K562 (cell line): ENCODE measurements at regions not wholly inside any gene's neighbourhood (a gene's known extent, or its start where the extent isn't known, plus 50 kb on each side); places are given as distances from the start of the nearest gene placed in this dataset.

Experiments
- ATAC-seq: fragments of 200-7000 bp; cut with Tn5 transposase; 3 replicates; pipeline ENCODE4 v1.9.1; 2020; ENCODE audit warnings: moderate library complexity
- BruUV-seq: library from RNA; stranded (reverse); fragments of 400-500 nt; replicated peaks from 2 replicates; lab custom pipeline; 2021; lab: Mats Ljungman, UMichigan
- CTCF ChIA-PET: fragments of 300-600 bp; formaldehyde crosslinking; extraction: SDS; loops from one replicate; lab custom pipeline; 2021; ENCODE audit warnings: low intra/inter-chr PET ratio; lab: Yijun Ruan, JAX
- POLR2A ChIA-PET: fragments of 300-600, 350-650 bp; sonication (Branson Sonifier 250); formaldehyde crosslinking; extraction: SDS; loops from one replicate; lab custom pipeline; 2021; ENCODE audit warnings: antibody characterized with exemption, inconsistent platforms; lab: Yijun Ruan, JAX
- DNase-seq, 4 experiments: peaks; one replicate each; pipeline versions ENCODE4 v3.0.0 to v3.0.0-alpha.2; 2011 to 2018; ENCODE audit warnings: low spot score in 3 of 4, mixed read lengths in 3 of 4; ENCODE audit errors: extremely low read depth in 1 of 4
- FAIRE-seq: peaks from 2 replicates; lab custom pipeline; 2011; peaks lifted over from hg19 to GRCh38; lab: Jason Lieb, UNC
- H2AFZ ChIP-seq: 2 replicates; pipeline ENCODE4 v1.6.0; 2011; ENCODE audit warnings: low read depth, low read length, control low read depth, inconsistent platforms
- H3K27ac ChIP-seq: fragments of 200-600 bp; 3 replicates; pipeline ENCODE4 v1.8.0; 2011; ENCODE audit warnings: low read depth, mild to moderate bottlenecking, control low read depth, inconsistent platforms, low read length, moderate library complexity, mixed read lengths; ENCODE audit errors: extremely low read depth
- H3K27me3 ChIP-seq, 2 experiments: fragments of 300-600 bp in 1 of 2; 2 replicates in 1 of 2; 3 replicates in 1 of 2; pipeline versions ENCODE4 v1.6.0 to v1.8.0; 2011; ENCODE audit warnings: inconsistent platforms in 2 of 2, low read length in 2 of 2, mild to moderate bottlenecking in 1 of 2, mixed read lengths in 1 of 2, moderate library complexity in 1 of 2; ENCODE audit not compliant: control insufficient read depth in 2 of 2, insufficient read depth in 2 of 2
- H3K36me3 ChIP-seq: fragments of 300-600 bp; 3 replicates; pipeline ENCODE4 v1.8.0; 2011; ENCODE audit warnings: mild to moderate bottlenecking, low read length, inconsistent platforms; ENCODE audit not compliant: control insufficient read depth, insufficient read depth
- H3K4me1 ChIP-seq, 2 experiments: fragments of 200-600 bp in 1 of 2; replicated peaks in 1 of 2; 2 replicates in 1 of 2; 3 replicates in 1 of 2; pipeline versions ENCODE4 v1.5.1 to v1.8.0; 2011; ENCODE audit warnings: inconsistent platforms in 2 of 2, low read length in 2 of 2, mild to moderate bottlenecking in 1 of 2, mixed read lengths in 1 of 2, moderate library complexity in 1 of 2; ENCODE audit not compliant: control insufficient read depth in 2 of 2, insufficient read depth in 2 of 2
- H3K4me2 ChIP-seq: 2 replicates; pipeline ENCODE4 v1.6.1; 2011; ENCODE audit warnings: low read length, control low read depth, inconsistent platforms, mixed read lengths; ENCODE audit not compliant: insufficient read depth
- H3K4me3 ChIP-seq: fragments of 200-600 bp; sonication (generic), shearing (Covaris generic); 2 replicates; pipeline ENCODE4 v1.5.1; 2016; ENCODE audit warnings: control low read depth, inconsistent platforms
- H3K79me2 ChIP-seq: fragments of 200-600 bp; 3 replicates; pipeline ENCODE4 v1.8.0; 2011; ENCODE audit warnings: low read length, inconsistent platforms; ENCODE audit not compliant: control insufficient read depth, insufficient read depth
- H3K9ac ChIP-seq, 2 experiments: 2 replicates each; pipeline versions ENCODE4 v1.6.0 to v1.6.1; 2011; ENCODE audit warnings: low read depth in 2 of 2, low read length in 2 of 2, control low read depth in 1 of 2, inconsistent platforms in 1 of 2, mild to moderate bottlenecking in 1 of 2, mixed read lengths in 1 of 2; ENCODE audit not compliant: insufficient read depth in 1 of 2
- H3K9me1 ChIP-seq: one replicate; pipeline ENCODE4 v1.6.0; 2011; ENCODE audit warnings: inconsistent platforms, mild to moderate bottlenecking, low read length, moderate library complexity; ENCODE audit not compliant: control insufficient read depth, insufficient read depth
- H3K9me3 ChIP-seq: replicated peaks from 2 replicates; pipeline ENCODE4 v1.5.1; 2011; ENCODE audit warnings: low read depth, low read length, inconsistent platforms; ENCODE audit not compliant: control insufficient read depth, insufficient read depth
- H4K20me1 ChIP-seq: replicated peaks from 2 replicates; pipeline ENCODE4 v1.6.1; 2011; ENCODE audit warnings: low read length, inconsistent platforms, mixed read lengths; ENCODE audit not compliant: control insufficient read depth, insufficient read depth
- FOXK1 ChIP-seq: sonication (generic); formaldehyde crosslinking; IDR thresholded peaks from 2 replicates; pipeline ENCODE4 v1.8.0; 2022; ENCODE audit warnings: missing genetic modification reagents, mild to moderate bottlenecking, borderline replicate concordance
- MYBL2 ChIP-seq, 2 experiments: fragments of 450-650 bp in 1 of 2; sonication (generic) in 1 of 2; formaldehyde crosslinking in 1 of 2; IDR thresholded peaks; 2 replicates each; pipeline versions ENCODE4 v1.6.1 to v1.8.1; 2017 to 2022; ENCODE audit warnings: borderline replicate concordance in 1 of 2, inconsistent platforms in 1 of 2, low read depth in 1 of 2, mild to moderate bottlenecking in 1 of 2, missing genetic modification reagents in 1 of 2, moderate library complexity in 1 of 2
- NCOR1 ChIP-seq: fragments of 450-650 bp; IDR thresholded peaks from 2 replicates; pipeline ENCODE4 v1.6.1; 2016; ENCODE audit warnings: mild to moderate bottlenecking, moderate library complexity
- NR2C1 ChIP-seq, 2 experiments: fragments of 450-650 bp; IDR thresholded peaks; 2 replicates each; pipeline ENCODE4 v1.6.1; 2017; ENCODE audit warnings: mild to moderate bottlenecking in 2 of 2, antibody characterized with exemption in 1 of 2, inconsistent platforms in 1 of 2, missing compliant biosample characterization in 1 of 2, missing genetic modification characterization in 1 of 2
- POLR3G ChIP-seq: IDR thresholded peaks from 2 replicates; pipeline ENCODE4 v1.6.1; 2011; ENCODE audit not compliant: insufficient read length, insufficient replicate concordance; ENCODE audit errors: extremely low read depth
- PTBP1 ChIP-seq: fragments of 200-400 bp; formaldehyde crosslinking; IDR thresholded peaks from 2 replicates; pipeline ENCODE4 v1.6.1; 2017; ENCODE audit warnings: low read depth, low read length
- PYGO2 ChIP-seq: fragments of 450-650 bp; IDR thresholded peaks from 2 replicates; pipeline ENCODE4 v1.6.1; 2016; ENCODE audit warnings: mild to moderate bottlenecking, missing genetic modification characterization, moderate library complexity, missing compliant biosample characterization
- RAD51 ChIP-seq: fragments of 450-650 bp; IDR thresholded peaks from 2 replicates; pipeline ENCODE4 v1.7.1; 2016; ENCODE audit warnings: low read depth, mild to moderate bottlenecking, borderline replicate concordance
- RBM39 ChIP-seq: fragments of 200-400 bp; formaldehyde crosslinking; optimal IDR thresholded peaks from 2 replicates; pipeline ENCODE3; 2018; ENCODE audit warnings: low read depth, low read length
- SMARCA5 ChIP-seq: fragments of 450-650 bp; IDR thresholded peaks from 2 replicates; pipeline ENCODE4 v1.6.1; 2016
- STAG1 ChIP-seq: sonication (generic); formaldehyde crosslinking; IDR thresholded peaks from 2 replicates; pipeline ENCODE4 v1.5.0; 2020; ENCODE audit warnings: missing genetic modification reagents, borderline replicate concordance
- SUPT5H ChIP-seq: fragments of 450-650 bp; IDR thresholded peaks from 2 replicates; pipeline ENCODE4 v1.6.1; 2016
- ZNF146 ChIP-seq: IDR thresholded peaks from one replicate; pipeline ENCODE4 v1.6.1; 2018; ENCODE audit warnings: missing compliant biosample characterization; ENCODE audit not compliant: unreplicated experiment
- ZNF444 ChIP-seq: fragments of 250-450 bp; sonication (Bioruptor Pico); IDR thresholded peaks from 2 replicates; pipeline ENCODE4 v1.4.0; 2020; ENCODE audit warnings: mild to moderate bottlenecking, moderate library complexity
- WGBS: fragments of 100-300 bp; shearing (Covaris generic); methylation state at CpG from one replicate; pipeline ENCODE4 v1.1.6; 2016; ENCODE audit warnings: low coverage, mixed read lengths; ENCODE audit not compliant: insufficient coverage; ENCODE audit errors: missing lambda C conversion rate; 5-methylcytosine and 5-hydroxymethylcytosine counted together
- in situ Hi-C: fragments of 300-500 bp; cut with MboI; formaldehyde crosslinking; loops from 4 replicates; pipeline ENCODE4 v1.15.0; 2018; ENCODE audit warnings: inconsistent platforms, mixed read lengths
- intact Hi-C: fragments of 100-400 bp; cut with micrococcal nuclease; formaldehyde crosslinking; loops from 2 replicates; pipeline ENCODE4 v1.14.2; 2022
- TF ChIP-seq, protein P1 (sequence below): fragments of 250-450 bp; sonication (Bioruptor Pico); IDR thresholded peaks from 2 replicates; pipeline ENCODE4 v1.8.0; 2021; ENCODE audit warnings: moderate library complexity, mild to moderate bottlenecking, inconsistent platforms
- TF ChIP-seq, protein P2 (sequence below): fragments of 450-650 bp; IDR thresholded peaks from 2 replicates; pipeline ENCODE4 v1.7.0; 2016; ENCODE audit warnings: borderline replicate concordance
- TF ChIP-seq, protein P3 (sequence below): sonication (generic); formaldehyde crosslinking; IDR thresholded peaks from 2 replicates; pipeline ENCODE4 v1.8.0; 2022; ENCODE audit warnings: mild to moderate bottlenecking, missing genetic modification reagents
- TF ChIP-seq, protein P4 (sequence below): fragments of 250-450 bp; sonication (Bioruptor Pico); IDR thresholded peaks from 2 replicates; pipeline ENCODE4 v1.5.0; 2021

DNA sequence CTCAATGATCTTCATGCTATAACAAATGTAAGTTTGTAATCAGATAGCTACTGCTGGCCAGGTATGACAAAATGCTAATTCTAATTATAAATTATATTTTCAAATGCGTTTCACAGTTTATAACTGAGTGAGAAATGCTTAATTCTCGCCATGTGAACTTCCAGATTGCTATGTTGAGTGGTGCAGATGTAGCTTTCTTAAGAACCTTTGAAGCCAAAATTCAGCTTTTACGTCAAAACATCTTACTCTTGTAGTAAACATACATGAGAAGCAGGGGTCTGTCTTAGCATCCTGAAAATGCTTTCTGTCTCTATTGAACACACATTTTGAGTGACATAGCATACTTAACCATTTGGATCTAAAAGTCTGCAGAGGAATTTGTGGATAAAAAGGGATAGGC is 176.5 kb upstream of the PRICKLE1 start:
- Histone ChIP-seq H3K36me3 (no peaks in the 10 kb centered on the region), H3K4me2 (no peak overlapping the region), H4K20me1 (no peaks in the 10 kb centered on the region), H3K9me3 (no peaks in the 10 kb centered on the region), H3K9me1 (no peaks in the 10 kb centered on the region), H3K27me3 (no peaks in the 10 kb centered on the region), H3K4me3 (no peak overlapping the region), H3K27ac (no peak overlapping the region), H3K9ac (no peak overlapping the region), H2AFZ (no peak overlapping the region), H3K4me1 (no peaks in the 10 kb centered on the region), H3K79me2 (no peaks in the 10 kb centered on the region)
- TF ChIP-seq NCOR1 (no peak), PYGO2 (tag) (no peak), PTBP1 (no peak), ZNF444 (no peak), FOXK1 (CRISPR knock-in tag) (no peak), STAG1 (CRISPR knock-in tag) (no peak), SMARCA5 (no peak), NR2C1 (IDR thresholded peaks at IDR 0.05) (no peak), NR2C1 (tag; IDR thresholded peaks at IDR 0.05) (no peak), POLR3G (no peak), RBM39 (no peak), RAD51 (no peak), SUPT5H (no peak), MYBL2 (IDR thresholded peaks at IDR 0.05; ENCODE audit: low read depth) (no peak), MYBL2 (CRISPR knock-in tag; IDR thresholded peaks at IDR 0.05; ENCODE audit: borderline replicate concordance) (no peak), ZNF146 (CRISPR knock-in tag) (no peak)
- TF ChIP-seq, protein P1, sequence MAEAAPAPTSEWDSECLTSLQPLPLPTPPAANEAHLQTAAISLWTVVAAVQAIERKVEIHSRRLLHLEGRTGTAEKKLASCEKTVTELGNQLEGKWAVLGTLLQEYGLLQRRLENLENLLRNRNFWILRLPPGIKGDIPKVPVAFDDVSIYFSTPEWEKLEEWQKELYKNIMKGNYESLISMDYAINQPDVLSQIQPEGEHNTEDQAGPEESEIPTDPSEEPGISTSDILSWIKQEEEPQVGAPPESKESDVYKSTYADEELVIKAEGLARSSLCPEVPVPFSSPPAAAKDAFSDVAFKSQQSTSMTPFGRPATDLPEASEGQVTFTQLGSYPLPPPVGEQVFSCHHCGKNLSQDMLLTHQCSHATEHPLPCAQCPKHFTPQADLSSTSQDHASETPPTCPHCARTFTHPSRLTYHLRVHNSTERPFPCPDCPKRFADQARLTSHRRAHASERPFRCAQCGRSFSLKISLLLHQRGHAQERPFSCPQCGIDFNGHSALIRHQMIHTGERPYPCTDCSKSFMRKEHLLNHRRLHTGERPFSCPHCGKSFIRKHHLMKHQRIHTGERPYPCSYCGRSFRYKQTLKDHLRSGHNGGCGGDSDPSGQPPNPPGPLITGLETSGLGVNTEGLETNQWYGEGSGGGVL (CRISPR knock-in tag) = no peak
- TF ChIP-seq, protein P2, sequence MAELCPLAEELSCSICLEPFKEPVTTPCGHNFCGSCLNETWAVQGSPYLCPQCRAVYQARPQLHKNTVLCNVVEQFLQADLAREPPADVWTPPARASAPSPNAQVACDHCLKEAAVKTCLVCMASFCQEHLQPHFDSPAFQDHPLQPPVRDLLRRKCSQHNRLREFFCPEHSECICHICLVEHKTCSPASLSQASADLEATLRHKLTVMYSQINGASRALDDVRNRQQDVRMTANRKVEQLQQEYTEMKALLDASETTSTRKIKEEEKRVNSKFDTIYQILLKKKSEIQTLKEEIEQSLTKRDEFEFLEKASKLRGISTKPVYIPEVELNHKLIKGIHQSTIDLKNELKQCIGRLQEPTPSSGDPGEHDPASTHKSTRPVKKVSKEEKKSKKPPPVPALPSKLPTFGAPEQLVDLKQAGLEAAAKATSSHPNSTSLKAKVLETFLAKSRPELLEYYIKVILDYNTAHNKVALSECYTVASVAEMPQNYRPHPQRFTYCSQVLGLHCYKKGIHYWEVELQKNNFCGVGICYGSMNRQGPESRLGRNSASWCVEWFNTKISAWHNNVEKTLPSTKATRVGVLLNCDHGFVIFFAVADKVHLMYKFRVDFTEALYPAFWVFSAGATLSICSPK = no peak
- TF ChIP-seq, protein P3, sequence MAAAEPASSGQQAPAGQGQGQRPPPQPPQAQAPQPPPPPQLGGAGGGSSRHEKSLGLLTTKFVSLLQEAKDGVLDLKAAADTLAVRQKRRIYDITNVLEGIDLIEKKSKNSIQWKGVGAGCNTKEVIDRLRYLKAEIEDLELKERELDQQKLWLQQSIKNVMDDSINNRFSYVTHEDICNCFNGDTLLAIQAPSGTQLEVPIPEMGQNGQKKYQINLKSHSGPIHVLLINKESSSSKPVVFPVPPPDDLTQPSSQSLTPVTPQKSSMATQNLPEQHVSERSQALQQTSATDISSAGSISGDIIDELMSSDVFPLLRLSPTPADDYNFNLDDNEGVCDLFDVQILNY (CRISPR knock-in tag) = no peak
- TF ChIP-seq, protein P4, sequence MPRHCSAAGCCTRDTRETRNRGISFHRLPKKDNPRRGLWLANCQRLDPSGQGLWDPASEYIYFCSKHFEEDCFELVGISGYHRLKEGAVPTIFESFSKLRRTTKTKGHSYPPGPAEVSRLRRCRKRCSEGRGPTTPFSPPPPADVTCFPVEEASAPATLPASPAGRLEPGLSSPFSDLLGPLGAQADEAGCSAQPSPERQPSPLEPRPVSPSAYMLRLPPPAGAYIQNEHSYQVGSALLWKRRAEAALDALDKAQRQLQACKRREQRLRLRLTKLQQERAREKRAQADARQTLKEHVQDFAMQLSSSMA (CRISPR knock-in tag) = no peak
- no TSS peak for BruUV-seq
- FAIRE-seq (no peak), DNase-seq (no peak), ATAC-seq (no peak)
- WGBS = 5% methylated on average over 3 of the region's 3 CpGs
- ChIA-PET CTCF (no interaction called here), POLR2A (interaction anchor here (0.6 kb wide), 1 partner anchor 12 kb away, joined by 4 read pairs; no protein-coding TSS in a partner anchor)
- intact Hi-C loops (no loop called here), in situ Hi-C loops (no loop called here)
